K562 (cell line): ENCODE measurements at regions not wholly inside any gene's neighbourhood (a gene's known extent, or its start where the extent isn't known, plus 50 kb on each side); places are given as distances from the start of the nearest gene placed in this dataset.

Experiments used
- ATAC-seq: fragments of 200-7000 bp; cut with Tn5 transposase; 3 replicates; pipeline ENCODE4 v1.9.1; 2020; ENCODE audit warnings: moderate library complexity
- BruUV-seq: library from RNA; stranded (reverse); fragments of 400-500 nt; replicated peaks from 2 replicates; lab custom pipeline; 2021; lab: Mats Ljungman, UMichigan
- CTCF ChIA-PET: fragments of 300-600 bp; formaldehyde crosslinking; extraction: SDS; loops from one replicate; lab custom pipeline; 2021; ENCODE audit warnings: low intra/inter-chr PET ratio; lab: Yijun Ruan, JAX
- POLR2A ChIA-PET: fragments of 300-600, 350-650 bp; sonication (Branson Sonifier 250); formaldehyde crosslinking; extraction: SDS; loops from one replicate; lab custom pipeline; 2021; ENCODE audit warnings: antibody characterized with exemption, inconsistent platforms; lab: Yijun Ruan, JAX
- DNase-seq, 4 experiments: peaks; one replicate each; pipeline versions ENCODE4 v3.0.0 to v3.0.0-alpha.2; 2011 to 2018; ENCODE audit warnings: low spot score in 3 of 4, mixed read lengths in 3 of 4; ENCODE audit errors: extremely low read depth in 1 of 4
- FAIRE-seq: peaks from 2 replicates; lab custom pipeline; 2011; peaks lifted over from hg19 to GRCh38; lab: Jason Lieb, UNC
- H2AFZ ChIP-seq: 2 replicates; pipeline ENCODE4 v1.6.0; 2011; ENCODE audit warnings: low read depth, low read length, control low read depth, inconsistent platforms
- H3K27ac ChIP-seq: fragments of 200-600 bp; 3 replicates; pipeline ENCODE4 v1.8.0; 2011; ENCODE audit warnings: low read depth, mild to moderate bottlenecking, control low read depth, inconsistent platforms, low read length, moderate library complexity, mixed read lengths; ENCODE audit errors: extremely low read depth
- H3K27me3 ChIP-seq, 2 experiments: fragments of 300-600 bp in 1 of 2; 2 replicates in 1 of 2; 3 replicates in 1 of 2; pipeline versions ENCODE4 v1.6.0 to v1.8.0; 2011; ENCODE audit warnings: inconsistent platforms in 2 of 2, low read length in 2 of 2, mild to moderate bottlenecking in 1 of 2, mixed read lengths in 1 of 2, moderate library complexity in 1 of 2; ENCODE audit not compliant: control insufficient read depth in 2 of 2, insufficient read depth in 2 of 2
- H3K36me3 ChIP-seq: fragments of 300-600 bp; 3 replicates; pipeline ENCODE4 v1.8.0; 2011; ENCODE audit warnings: mild to moderate bottlenecking, low read length, inconsistent platforms; ENCODE audit not compliant: control insufficient read depth, insufficient read depth
- H3K4me1 ChIP-seq, 2 experiments: fragments of 200-600 bp in 1 of 2; replicated peaks in 1 of 2; 2 replicates in 1 of 2; 3 replicates in 1 of 2; pipeline versions ENCODE4 v1.5.1 to v1.8.0; 2011; ENCODE audit warnings: inconsistent platforms in 2 of 2, low read length in 2 of 2, mild to moderate bottlenecking in 1 of 2, mixed read lengths in 1 of 2, moderate library complexity in 1 of 2; ENCODE audit not compliant: control insufficient read depth in 2 of 2, insufficient read depth in 2 of 2
- H3K4me2 ChIP-seq: 2 replicates; pipeline ENCODE4 v1.6.1; 2011; ENCODE audit warnings: low read length, control low read depth, inconsistent platforms, mixed read lengths; ENCODE audit not compliant: insufficient read depth
- H3K4me3 ChIP-seq: fragments of 200-600 bp; sonication (generic), shearing (Covaris generic); 2 replicates; pipeline ENCODE4 v1.5.1; 2016; ENCODE audit warnings: control low read depth, inconsistent platforms
- H3K79me2 ChIP-seq: fragments of 200-600 bp; 3 replicates; pipeline ENCODE4 v1.8.0; 2011; ENCODE audit warnings: low read length, inconsistent platforms; ENCODE audit not compliant: control insufficient read depth, insufficient read depth
- H3K9ac ChIP-seq, 2 experiments: 2 replicates each; pipeline versions ENCODE4 v1.6.0 to v1.6.1; 2011; ENCODE audit warnings: low read depth in 2 of 2, low read length in 2 of 2, control low read depth in 1 of 2, inconsistent platforms in 1 of 2, mild to moderate bottlenecking in 1 of 2, mixed read lengths in 1 of 2; ENCODE audit not compliant: insufficient read depth in 1 of 2
- H3K9me1 ChIP-seq: one replicate; pipeline ENCODE4 v1.6.0; 2011; ENCODE audit warnings: inconsistent platforms, mild to moderate bottlenecking, low read length, moderate library complexity; ENCODE audit not compliant: control insufficient read depth, insufficient read depth
- H3K9me3 ChIP-seq: replicated peaks from 2 replicates; pipeline ENCODE4 v1.5.1; 2011; ENCODE audit warnings: low read depth, low read length, inconsistent platforms; ENCODE audit not compliant: control insufficient read depth, insufficient read depth
- H4K20me1 ChIP-seq: replicated peaks from 2 replicates; pipeline ENCODE4 v1.6.1; 2011; ENCODE audit warnings: low read length, inconsistent platforms, mixed read lengths; ENCODE audit not compliant: control insufficient read depth, insufficient read depth
- ARID3B ChIP-seq: fragments of 250-450 bp; sonication (Bioruptor Pico); IDR thresholded peaks from 2 replicates; pipeline ENCODE4 v1.4.0; 2020; ENCODE audit warnings: borderline replicate concordance
- ID3 ChIP-seq, 2 experiments: fragments of 250-450 bp in 1 of 2; fragments of 450-650 bp in 1 of 2; sonication (Bioruptor Pico) in 1 of 2; IDR thresholded peaks; 2 replicates each; pipeline versions ENCODE4 v1.6.1 to v1.8.0; 2016 to 2021; ENCODE audit warnings: mild to moderate bottlenecking in 2 of 2, moderate library complexity in 2 of 2, missing compliant biosample characterization in 1 of 2, missing genetic modification characterization in 1 of 2
- IRF1 ChIP-seq: sonication (generic); formaldehyde crosslinking; IDR thresholded peaks from 2 replicates; pipeline ENCODE4 v1.8.0; 2022; ENCODE audit warnings: missing genetic modification reagents, mild to moderate bottlenecking, borderline replicate concordance
- MAFK ChIP-seq: IDR thresholded peaks from 2 replicates; pipeline ENCODE4 v1.6.1; 2011; ENCODE audit warnings: low read length, improper control_type of control experiment
- SMAD2 ChIP-seq: fragments of 150-350 bp; IDR thresholded peaks from 2 replicates; pipeline ENCODE4 v1.6.1; 2014; ENCODE audit warnings: low read depth, mild to moderate bottlenecking, low read length
- TFE3 ChIP-seq: fragments of 450-650 bp; formaldehyde crosslinking; IDR thresholded peaks from 2 replicates; pipeline ENCODE4 v1.4.0; 2020; ENCODE audit warnings: mild to moderate bottlenecking, mixed read lengths
- THRAP3 ChIP-seq: fragments of 450-650 bp; IDR thresholded peaks from 2 replicates; pipeline ENCODE4 v1.6.1; 2016; ENCODE audit warnings: mild to moderate bottlenecking, inconsistent platforms, borderline replicate concordance
- YY1 ChIP-seq, 3 experiments: IDR thresholded peaks; 2 replicates each; pipeline ENCODE4 v1.6.1; 2011; ENCODE audit warnings: low read length in 2 of 3, mild to moderate bottlenecking in 2 of 3, moderate library complexity in 2 of 3, borderline replicate concordance in 1 of 3, control low read depth in 1 of 3, low read depth in 1 of 3; ENCODE audit not compliant: insufficient read depth in 3 of 3, insufficient replicate concordance in 2 of 3, control insufficient read depth in 1 of 3, insufficient read length in 1 of 3; ENCODE audit errors: extremely low read depth in 1 of 3
- ZNF347 ChIP-seq: fragments of 450-650 bp; formaldehyde crosslinking; IDR thresholded peaks from 2 replicates; pipeline ENCODE4 v1.4.0; 2020; ENCODE audit warnings: low read depth, mild to moderate bottlenecking, moderate library complexity
- WGBS: fragments of 100-300 bp; shearing (Covaris generic); methylation state at CpG from one replicate; pipeline ENCODE4 v1.1.6; 2016; ENCODE audit warnings: low coverage, mixed read lengths; ENCODE audit not compliant: insufficient coverage; ENCODE audit errors: missing lambda C conversion rate; 5-methylcytosine and 5-hydroxymethylcytosine counted together
- in situ Hi-C: fragments of 300-500 bp; cut with MboI; formaldehyde crosslinking; loops from 4 replicates; pipeline ENCODE4 v1.15.0; 2018; ENCODE audit warnings: inconsistent platforms, mixed read lengths
- intact Hi-C: fragments of 100-400 bp; cut with micrococcal nuclease; formaldehyde crosslinking; loops from 2 replicates; pipeline ENCODE4 v1.14.2; 2022

- ChIA-PET CTCF (no interaction called here), POLR2A (no interaction called here)
- no peaks in the 10 kb centered on the region for H3K36me3 ChIP-seq
- H3K79me2 ChIP-seq = no peaks in the 10 kb centered on the region
- H2AFZ ChIP-seq = no peak overlapping the region
- in situ Hi-C loops (no loop called here), intact Hi-C loops (no loop called here)
- no peaks in the 10 kb centered on the region for H3K9me3 ChIP-seq
- no peaks in the 10 kb centered on the region for H3K27me3 ChIP-seq
- H3K27ac ChIP-seq = no peak overlapping the region
- TF ChIP-seq ARID3B (CRISPR knock-in tag) = no peak
- WGBS = 0% methylated on average over 5 of the region's 5 CpGs
- H3K4me3 ChIP-seq = no peak overlapping the region
- H3K9ac ChIP-seq = no peak overlapping the region
- ATAC-seq = no peak
- no peak overlapping the region for H3K4me2 ChIP-seq
- DNase-seq = no peak
- no peak for FAIRE-seq
- H4K20me1 ChIP-seq = no peaks in the 10 kb centered on the region
- no peaks in the 10 kb centered on the region for H3K4me1 ChIP-seq
- BruUV-seq = no TSS peak
- H3K9me1 ChIP-seq = no peaks in the 10 kb centered on the region
Observed at GRCh38 chr4:16992566-16993225, 94.3 kb upstream of the LDB2 start.

- no peaks in the 10 kb centered on the region for H4K20me1 ChIP-seq
- no peak for FAIRE-seq
- H3K9me1 ChIP-seq = no peaks in the 10 kb centered on the region
- 0% methylated on average over 5 of the region's 5 CpGs for WGBS
- no TSS peak for BruUV-seq
- DNase-seq = no peak
- intact Hi-C loops = no loop called here
- H3K9me3 ChIP-seq = no peaks in the 10 kb centered on the region
- H3K27ac ChIP-seq = no peak overlapping the region
- no peak overlapping the region for H3K9ac ChIP-seq
- H3K36me3 ChIP-seq = no peaks in the 10 kb centered on the region
- POLR2A ChIA-PET = no interaction called here
- no peak overlapping the region for H2AFZ ChIP-seq
- no peaks in the 10 kb centered on the region for H3K79me2 ChIP-seq
- H3K4me3 ChIP-seq = no peak overlapping the region
- H3K27me3 ChIP-seq = no peaks in the 10 kb centered on the region
- CTCF ChIA-PET = no interaction called here
- in situ Hi-C loops = no loop called here
- no peaks in the 10 kb centered on the region for H3K4me1 ChIP-seq
- no peak for ATAC-seq
- H3K4me2 ChIP-seq = no peak overlapping the region
- TF ChIP-seq ID3 (CRISPR knock-in tag; IDR thresholded peaks at IDR 0.05) = no peak
- no peak for TF ChIP-seq ID3 (tag; IDR thresholded peaks at IDR 0.05)
- TF ChIP-seq ZNF347 (CRISPR knock-in tag) = no peak
- no peak for TF ChIP-seq TFE3 (CRISPR knock-in tag)
- no peak for TF ChIP-seq SMAD2
- no peak for TF ChIP-seq IRF1 (CRISPR knock-in tag)
- TF ChIP-seq THRAP3 = no peak
- no peak for TF ChIP-seq MAFK
- no peak for TF ChIP-seq YY1 (IDR thresholded peaks at IDR 0.05; ENCODE audit: borderline replicate concordance in 1 of 3, control insufficient read depth in 1 of 3, extremely low read depth in 1 of 3, insufficient read depth in 3 of 3, insufficient read length in 1 of 3, insufficient replicate concordance in 2 of 3, low read depth in 1 of 3, low read length in 2 of 3)
Observed at GRCh38 chr4:16991450-16991849, 93.0 kb upstream of the LDB2 start.
